ENCODE measurements at regions not wholly inside any gene's neighbourhood (a gene's known extent, or its start where the extent isn't known, plus 50 kb on each side); places are given as distances from the start of the nearest gene placed in this dataset.

- DNase-seq (ENCODE audit: low read depth in 1 of 2, low spot score in 1 of 2), result no peak
- Histone ChIP-seq H3K27me3 (ENCODE audit: insufficient read depth, poor library complexity, severe bottlenecking) (peaks cover 2% of the 10 kb centered on the region), H3K4me3 (replicated peaks; ENCODE audit: insufficient read depth, low read length) (no peak overlapping the region), H3K27ac (replicated peaks) (no peak overlapping the region)
- TF ChIP-seq, protein P1, sequence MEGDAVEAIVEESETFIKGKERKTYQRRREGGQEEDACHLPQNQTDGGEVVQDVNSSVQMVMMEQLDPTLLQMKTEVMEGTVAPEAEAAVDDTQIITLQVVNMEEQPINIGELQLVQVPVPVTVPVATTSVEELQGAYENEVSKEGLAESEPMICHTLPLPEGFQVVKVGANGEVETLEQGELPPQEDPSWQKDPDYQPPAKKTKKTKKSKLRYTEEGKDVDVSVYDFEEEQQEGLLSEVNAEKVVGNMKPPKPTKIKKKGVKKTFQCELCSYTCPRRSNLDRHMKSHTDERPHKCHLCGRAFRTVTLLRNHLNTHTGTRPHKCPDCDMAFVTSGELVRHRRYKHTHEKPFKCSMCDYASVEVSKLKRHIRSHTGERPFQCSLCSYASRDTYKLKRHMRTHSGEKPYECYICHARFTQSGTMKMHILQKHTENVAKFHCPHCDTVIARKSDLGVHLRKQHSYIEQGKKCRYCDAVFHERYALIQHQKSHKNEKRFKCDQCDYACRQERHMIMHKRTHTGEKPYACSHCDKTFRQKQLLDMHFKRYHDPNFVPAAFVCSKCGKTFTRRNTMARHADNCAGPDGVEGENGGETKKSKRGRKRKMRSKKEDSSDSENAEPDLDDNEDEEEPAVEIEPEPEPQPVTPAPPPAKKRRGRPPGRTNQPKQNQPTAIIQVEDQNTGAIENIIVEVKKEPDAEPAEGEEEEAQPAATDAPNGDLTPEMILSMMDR (IDR thresholded peaks at IDR 0.05; ENCODE audit: insufficient read depth, low read length), result no peak
- TF ChIP-seq POLR2AphosphoS5 (IDR thresholded peaks at IDR 0.05; ENCODE audit: low read depth), result no peak
- TF ChIP-seq, protein P2, sequence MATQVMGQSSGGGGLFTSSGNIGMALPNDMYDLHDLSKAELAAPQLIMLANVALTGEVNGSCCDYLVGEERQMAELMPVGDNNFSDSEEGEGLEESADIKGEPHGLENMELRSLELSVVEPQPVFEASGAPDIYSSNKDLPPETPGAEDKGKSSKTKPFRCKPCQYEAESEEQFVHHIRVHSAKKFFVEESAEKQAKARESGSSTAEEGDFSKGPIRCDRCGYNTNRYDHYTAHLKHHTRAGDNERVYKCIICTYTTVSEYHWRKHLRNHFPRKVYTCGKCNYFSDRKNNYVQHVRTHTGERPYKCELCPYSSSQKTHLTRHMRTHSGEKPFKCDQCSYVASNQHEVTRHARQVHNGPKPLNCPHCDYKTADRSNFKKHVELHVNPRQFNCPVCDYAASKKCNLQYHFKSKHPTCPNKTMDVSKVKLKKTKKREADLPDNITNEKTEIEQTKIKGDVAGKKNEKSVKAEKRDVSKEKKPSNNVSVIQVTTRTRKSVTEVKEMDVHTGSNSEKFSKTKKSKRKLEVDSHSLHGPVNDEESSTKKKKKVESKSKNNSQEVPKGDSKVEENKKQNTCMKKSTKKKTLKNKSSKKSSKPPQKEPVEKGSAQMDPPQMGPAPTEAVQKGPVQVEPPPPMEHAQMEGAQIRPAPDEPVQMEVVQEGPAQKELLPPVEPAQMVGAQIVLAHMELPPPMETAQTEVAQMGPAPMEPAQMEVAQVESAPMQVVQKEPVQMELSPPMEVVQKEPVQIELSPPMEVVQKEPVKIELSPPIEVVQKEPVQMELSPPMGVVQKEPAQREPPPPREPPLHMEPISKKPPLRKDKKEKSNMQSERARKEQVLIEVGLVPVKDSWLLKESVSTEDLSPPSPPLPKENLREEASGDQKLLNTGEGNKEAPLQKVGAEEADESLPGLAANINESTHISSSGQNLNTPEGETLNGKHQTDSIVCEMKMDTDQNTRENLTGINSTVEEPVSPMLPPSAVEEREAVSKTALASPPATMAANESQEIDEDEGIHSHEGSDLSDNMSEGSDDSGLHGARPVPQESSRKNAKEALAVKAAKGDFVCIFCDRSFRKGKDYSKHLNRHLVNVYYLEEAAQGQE (IDR thresholded peaks at IDR 0.05; ENCODE audit: insufficient replicate concordance, low read depth), result no peak
These were observed 128.5 kb upstream of the KCNK1 start for GRCh38 chr1:233485385-233485784.

- no peaks in the 10 kb centered on the region for H3K27me3 ChIP-seq (ENCODE audit: insufficient read depth, poor library complexity, severe bottlenecking)
- no peak overlapping the region for H3K4me3 ChIP-seq (replicated peaks; ENCODE audit: insufficient read depth, low read length)
- no peak for DNase-seq (ENCODE audit: low read depth in 1 of 2, low spot score in 1 of 2)
- no peak overlapping the region for H3K27ac ChIP-seq (replicated peaks)
- TF ChIP-seq POLR2AphosphoS5 (IDR thresholded peaks at IDR 0.05; ENCODE audit: low read depth) (no peak), SPI1 (IDR thresholded peaks at IDR 0.05; ENCODE audit: borderline replicate concordance, low read depth) (no peak), GABPA (IDR thresholded peaks at IDR 0.05; ENCODE audit: low read depth) (no peak)
- TF ChIP-seq, protein P2 (IDR thresholded peaks at IDR 0.05; ENCODE audit: insufficient replicate concordance, low read depth), result no peak
- TF ChIP-seq, protein P1 (IDR thresholded peaks at IDR 0.05; ENCODE audit: insufficient read depth, low read length), result no peak
These were observed 128.0 kb upstream of the KCNK1 start for GRCh38 chr1:233485809-233486398.

DNA sequence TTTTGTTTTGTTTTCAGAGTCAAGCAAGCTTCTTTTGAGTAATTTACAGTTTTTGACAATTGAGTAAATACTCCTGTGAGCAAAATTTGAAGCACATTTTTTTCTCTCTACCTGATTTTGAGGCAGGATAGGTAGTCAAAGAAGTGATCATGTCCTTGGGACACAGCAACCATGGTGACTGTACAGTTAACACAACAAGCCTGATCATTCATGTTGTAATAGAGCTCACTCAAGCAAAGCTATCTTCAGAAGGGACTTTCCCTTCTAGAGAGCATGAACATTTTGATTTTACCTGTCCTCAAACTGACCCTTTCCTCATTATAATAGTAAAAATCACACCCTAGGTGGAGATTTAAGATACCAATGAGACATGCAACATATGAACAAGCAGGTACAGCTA is 126.5 kb upstream of the KCNK1 start:
- H3K4me3 ChIP-seq (replicated peaks; ENCODE audit: insufficient read depth, low read length), result no peak overlapping the region
- no peak overlapping the region for H3K27ac ChIP-seq (replicated peaks)
- DNase-seq (ENCODE audit: low read depth in 1 of 2, low spot score in 1 of 2), result no peak
- TF ChIP-seq, protein P1 (IDR thresholded peaks at IDR 0.05; ENCODE audit: insufficient read depth, low read length), result no peak
- TF ChIP-seq GABPA (IDR thresholded peaks at IDR 0.05; ENCODE audit: low read depth), result no peak
- TF ChIP-seq POLR2AphosphoS5 (IDR thresholded peaks at IDR 0.05; ENCODE audit: low read depth), result no peak
- TF ChIP-seq SPI1 (IDR thresholded peaks at IDR 0.05; ENCODE audit: borderline replicate concordance, low read depth), result no peak
- TF ChIP-seq, protein P2 (IDR thresholded peaks at IDR 0.05; ENCODE audit: insufficient replicate concordance, low read depth), result no peak
- H3K27me3 ChIP-seq (ENCODE audit: insufficient read depth, poor library complexity, severe bottlenecking), result no peaks in the 10 kb centered on the region
